Upper lobe of left lung (tissue), 4 donors: ENCODE measurements at regions not wholly inside any gene's neighbourhood (a gene's known extent, or its start where the extent isn't known, plus 50 kb on each side); places are given as distances from the start of the nearest gene placed in this dataset.

Experiments used
- CTCF ChIP-seq, 6 experiments: fragments of 450-650 bp in 4 of 6; fragments of 200-600 bp in 2 of 6; sonication (generic) in 2 of 6; IDR thresholded peaks; one replicate each; pipeline ENCODE4 v1.5.1; 2016 to 2019; ENCODE audit warnings: antibody characterized with exemption in 6 of 6
- EP300 ChIP-seq, 4 donors: sonication (generic); formaldehyde crosslinking; IDR thresholded peaks; one replicate each; pipeline ENCODE4 v1.5.1; 2017; ENCODE audit warnings: antibody characterized with exemption in 4 of 4, control low read depth in 2 of 4
- POLR2A ChIP-seq, 4 donors: fragments of 450-650 bp; IDR thresholded peaks; one replicate each; pipeline ENCODE4 v1.5.1; 2016 to 2017; ENCODE audit warnings: antibody characterized with exemption in 4 of 4, mild to moderate bottlenecking in 2 of 4
- POLR2AphosphoS5 ChIP-seq, 2 donors: sonication (generic); formaldehyde crosslinking; IDR thresholded peaks; one replicate each; pipeline ENCODE4 v1.5.1; 2017; ENCODE audit warnings: antibody characterized with exemption in 2 of 2

GRCh38 chr2:67706082-67706481 is 308.9 kb downstream of the ETAA1 start:
- no peak for TF ChIP-seq CTCF (IDR thresholded peaks at IDR 0.05)
- no peak for TF ChIP-seq POLR2A (IDR thresholded peaks at IDR 0.05)
- no peak for TF ChIP-seq POLR2AphosphoS5 (IDR thresholded peaks at IDR 0.05)
- TF ChIP-seq EP300 (IDR thresholded peaks at IDR 0.05): no peak
